Adrenal gland (tissue), 5 donors: ENCODE measurements at regions not wholly inside any gene's neighbourhood (a gene's known extent, or its start where the extent isn't known, plus 50 kb on each side); places are given as distances from the start of the nearest gene placed in this dataset.

Experiments used
- CTCF ChIP-seq, 6 experiments: fragments of 450-650 bp in 4 of 6; fragments of 200-600 bp in 2 of 6; sonication (generic) in 1 of 6; IDR thresholded peaks; 1 replicate in 5 of 6; 2 replicates in 1 of 6; pipeline versions ENCODE4 v1.5.1 to v1.8.0; 2016 to 2021; ENCODE audit warnings: antibody characterized with exemption in 6 of 6, mild to moderate bottlenecking in 2 of 6, moderate library complexity in 1 of 6
- POLR2A ChIP-seq, 2 donors: fragments of 450-650 bp; IDR thresholded peaks; one replicate each; pipeline ENCODE4 v1.6.1; 2017; ENCODE audit warnings: antibody characterized with exemption in 2 of 2, mild to moderate bottlenecking in 2 of 2, moderate library complexity in 1 of 2
- donor health status: DM: no; HTN: no; CAD: no.

- no peak for TF ChIP-seq POLR2A (IDR thresholded peaks at IDR 0.05)
- TF ChIP-seq CTCF (IDR thresholded peaks at IDR 0.05), result no peak
Observed at GRCh38 chr1:193656841-193657240, 470.4 kb upstream of the B3GALT2 start.
